ENCODE measurements at regions not wholly inside any gene's neighbourhood (a gene's known extent, or its start where the extent isn't known, plus 50 kb on each side); places are given as distances from the start of the nearest gene placed in this dataset.

GRCh38 chr5:68463606-68464005 is 248.1 kb downstream of the PIK3R1 start:
- Histone ChIP-seq H4K20me1 (ENCODE audit: control insufficient read depth, insufficient read depth, low read depth, low read length) (no peaks in the 10 kb centered on the region), H3K9me2 (replicated peaks; ENCODE audit: control insufficient read depth, low read length) (no peaks in the 10 kb centered on the region), H3K4me1 (ENCODE audit: control insufficient read depth, low read length) (no peaks in the 10 kb centered on the region), H3K4me2 (ENCODE audit: low read length) (no peak overlapping the region), H3F3A (ENCODE audit: control insufficient read depth, insufficient read depth) (no peaks in the 10 kb centered on the region), H3K27ac (ENCODE audit: low read depth, low read length) (no peak overlapping the region), H3K79me2 (ENCODE audit: control insufficient read depth, low read length) (no peaks in the 10 kb centered on the region), H3K36me3 (ENCODE audit: control insufficient read depth, low read length) (no peaks in the 10 kb centered on the region), H3K9me3 (ENCODE audit: control insufficient read depth, insufficient read depth, low read length) (no peaks in the 10 kb centered on the region), H3K4me3 (ENCODE audit: low read length) (no peak overlapping the region), H3K27me3 (ENCODE audit: control insufficient read depth, low read length) (no peaks in the 10 kb centered on the region)
- TF ChIP-seq EZH2phosphoT487 (IDR thresholded peaks at IDR 0.05; ENCODE audit: borderline replicate concordance, low read length): no peak
- TF ChIP-seq, protein P1, sequence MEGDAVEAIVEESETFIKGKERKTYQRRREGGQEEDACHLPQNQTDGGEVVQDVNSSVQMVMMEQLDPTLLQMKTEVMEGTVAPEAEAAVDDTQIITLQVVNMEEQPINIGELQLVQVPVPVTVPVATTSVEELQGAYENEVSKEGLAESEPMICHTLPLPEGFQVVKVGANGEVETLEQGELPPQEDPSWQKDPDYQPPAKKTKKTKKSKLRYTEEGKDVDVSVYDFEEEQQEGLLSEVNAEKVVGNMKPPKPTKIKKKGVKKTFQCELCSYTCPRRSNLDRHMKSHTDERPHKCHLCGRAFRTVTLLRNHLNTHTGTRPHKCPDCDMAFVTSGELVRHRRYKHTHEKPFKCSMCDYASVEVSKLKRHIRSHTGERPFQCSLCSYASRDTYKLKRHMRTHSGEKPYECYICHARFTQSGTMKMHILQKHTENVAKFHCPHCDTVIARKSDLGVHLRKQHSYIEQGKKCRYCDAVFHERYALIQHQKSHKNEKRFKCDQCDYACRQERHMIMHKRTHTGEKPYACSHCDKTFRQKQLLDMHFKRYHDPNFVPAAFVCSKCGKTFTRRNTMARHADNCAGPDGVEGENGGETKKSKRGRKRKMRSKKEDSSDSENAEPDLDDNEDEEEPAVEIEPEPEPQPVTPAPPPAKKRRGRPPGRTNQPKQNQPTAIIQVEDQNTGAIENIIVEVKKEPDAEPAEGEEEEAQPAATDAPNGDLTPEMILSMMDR (IDR thresholded peaks at IDR 0.05; ENCODE audit: low read depth, low read length, poor library complexity, severe bottlenecking): no peak

- no peaks in the 10 kb centered on the region for H3K9me3 ChIP-seq (ENCODE audit: control insufficient read depth, insufficient read depth, low read length)
- H3K4me2 ChIP-seq (ENCODE audit: low read length): no peak overlapping the region
- no peaks in the 10 kb centered on the region for H3K27me3 ChIP-seq (ENCODE audit: control insufficient read depth, low read length)
- H3K79me2 ChIP-seq (ENCODE audit: control insufficient read depth, low read length): no peaks in the 10 kb centered on the region
- no peaks in the 10 kb centered on the region for H4K20me1 ChIP-seq (ENCODE audit: control insufficient read depth, insufficient read depth, low read depth, low read length)
- H3K9me2 ChIP-seq (replicated peaks; ENCODE audit: control insufficient read depth, low read length): no peaks in the 10 kb centered on the region
- no peak overlapping the region for H3K27ac ChIP-seq (ENCODE audit: low read depth, low read length)
- TF ChIP-seq, protein P1 (IDR thresholded peaks at IDR 0.05; ENCODE audit: low read depth, low read length, poor library complexity, severe bottlenecking): no peak
- no peak for TF ChIP-seq EZH2phosphoT487 (IDR thresholded peaks at IDR 0.05; ENCODE audit: borderline replicate concordance, low read length)
- no peaks in the 10 kb centered on the region for H3F3A ChIP-seq (ENCODE audit: control insufficient read depth, insufficient read depth)
- no peak overlapping the region for H3K4me3 ChIP-seq (ENCODE audit: low read length)
- no peaks in the 10 kb centered on the region for H3K4me1 ChIP-seq (ENCODE audit: control insufficient read depth, low read length)
- H3K36me3 ChIP-seq (ENCODE audit: control insufficient read depth, low read length): no peaks in the 10 kb centered on the region
Measured at GRCh38 chr5:68464424-68464823, 248.9 kb downstream of the PIK3R1 start.

GRCh38 chr5:68465133-68465532 is 249.6 kb downstream of the PIK3R1 start:
- H3K4me3 ChIP-seq (ENCODE audit: low read length): no peak overlapping the region
- H3K27ac ChIP-seq (ENCODE audit: low read depth, low read length): no peak overlapping the region
- no peaks in the 10 kb centered on the region for H3K79me2 ChIP-seq (ENCODE audit: control insufficient read depth, low read length)
- H3K9me2 ChIP-seq (replicated peaks; ENCODE audit: control insufficient read depth, low read length): no peaks in the 10 kb centered on the region
- H3K36me3 ChIP-seq (ENCODE audit: control insufficient read depth, low read length): no peaks in the 10 kb centered on the region
- no peak for TF ChIP-seq EZH2phosphoT487 (IDR thresholded peaks at IDR 0.05; ENCODE audit: borderline replicate concordance, low read length)
- TF ChIP-seq, protein P1 (IDR thresholded peaks at IDR 0.05; ENCODE audit: low read depth, low read length, poor library complexity, severe bottlenecking): no peak
- H3K27me3 ChIP-seq (ENCODE audit: control insufficient read depth, low read length): no peaks in the 10 kb centered on the region
- no peaks in the 10 kb centered on the region for H3K4me1 ChIP-seq (ENCODE audit: control insufficient read depth, low read length)
- no peak overlapping the region for H3K4me2 ChIP-seq (ENCODE audit: low read length)
- H4K20me1 ChIP-seq (ENCODE audit: control insufficient read depth, insufficient read depth, low read depth, low read length): no peaks in the 10 kb centered on the region
- H3K9me3 ChIP-seq (ENCODE audit: control insufficient read depth, insufficient read depth, low read length): no peaks in the 10 kb centered on the region
- no peaks in the 10 kb centered on the region for H3F3A ChIP-seq (ENCODE audit: control insufficient read depth, insufficient read depth)

Measured in DOHH2 (cell line).